GM19043 (cell line): ENCODE measurements at regions not wholly inside any gene's neighbourhood (a gene's known extent, or its start where the extent isn't known, plus 50 kb on each side); places are given as distances from the start of the nearest gene placed in this dataset.
"Not testable (repeated sequence)": the region's sequence is repeated elsewhere in the genome, so short reads cannot be mapped to it uniquely, and the experiment has no call there.

Experiments
- ATAC-seq: cut with Tn5 transposase; IDR thresholded peaks from one replicate; pipeline ENCODE4 v1.9.1; 2021; ENCODE audit warnings: low read depth; ENCODE audit not compliant: unreplicated experiment

- ATAC-seq = peak; percentile 94
Measured at GRCh38 chr21:10325546-10325945, 195.8 kb upstream of the TPTE start.

DNA sequence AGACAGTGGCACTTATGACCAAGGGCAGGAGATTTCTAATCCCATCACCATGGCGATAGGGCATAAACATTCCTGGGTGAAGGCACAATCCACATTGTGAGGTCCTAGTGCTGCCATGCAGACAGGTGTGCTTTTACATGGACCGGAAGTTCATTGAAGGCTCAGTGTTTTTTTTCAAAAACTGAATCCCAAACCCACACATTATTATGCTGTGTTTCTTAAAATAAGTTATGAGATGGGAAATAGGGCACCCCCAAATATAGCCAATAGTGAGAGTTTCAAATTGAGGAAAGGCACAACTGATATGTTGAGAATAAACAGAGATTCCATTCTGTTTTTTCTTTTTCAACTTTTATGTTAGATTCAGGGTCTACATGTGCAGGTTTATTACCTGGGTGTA, 195.2 kb upstream of the TPTE start:
- ATAC-seq = not testable (repeated sequence)

- ATAC-seq = not testable (repeated sequence)
Measured at GRCh38 chr21:10328646-10329045, 192.7 kb upstream of the TPTE start.

GRCh38 chr21:10330641-10331119, 190.7 kb upstream of the TPTE start:
- not testable (repeated sequence) for ATAC-seq

DNA sequence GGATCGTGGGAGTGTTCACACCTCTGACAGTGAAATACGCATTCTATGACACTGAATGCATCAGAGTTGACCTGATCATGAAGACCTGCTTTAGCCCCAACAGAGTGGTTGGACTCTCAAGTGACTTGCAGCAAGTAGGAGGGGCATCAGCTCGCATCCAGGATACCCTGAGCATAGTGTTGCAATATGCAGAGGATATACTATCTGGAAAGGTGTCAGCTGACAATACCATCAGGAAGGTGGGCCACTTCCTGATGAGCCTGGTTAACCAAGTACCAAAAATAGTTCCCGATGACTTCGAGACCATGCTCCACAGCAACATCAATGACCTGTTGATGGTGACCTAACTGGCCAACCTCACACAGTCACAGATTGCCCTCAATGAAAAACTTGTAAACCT, 190.2 kb upstream of the TPTE start:
- ATAC-seq = not testable (repeated sequence)

DNA sequence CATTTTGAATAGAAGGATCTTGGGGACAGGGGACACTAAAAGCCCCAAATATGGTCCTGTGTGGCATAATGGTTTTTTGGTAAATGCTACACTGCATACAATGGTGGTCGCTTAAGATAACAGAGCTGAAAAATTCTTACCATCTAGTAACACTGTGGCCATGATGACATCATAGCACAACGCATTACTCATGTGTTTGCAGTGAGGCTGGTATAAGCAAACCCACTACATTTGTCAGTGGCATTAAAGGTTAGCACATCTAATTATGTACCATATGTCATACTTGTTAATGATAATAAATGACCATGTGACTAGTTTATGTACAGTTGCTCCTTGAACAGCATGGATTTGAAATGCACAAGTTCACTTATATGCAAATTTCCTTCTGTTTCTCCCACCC, 188.4 kb upstream of the TPTE start:
- not testable (repeated sequence) for ATAC-seq

- not testable (repeated sequence) for ATAC-seq
Measured at GRCh38 chr21:10334391-10334790, 187.0 kb upstream of the TPTE start.

- peak; percentile 50 for ATAC-seq
Measured at GRCh38 chr21:10342261-10342956, 179.0 kb upstream of the TPTE start.

DNA sequence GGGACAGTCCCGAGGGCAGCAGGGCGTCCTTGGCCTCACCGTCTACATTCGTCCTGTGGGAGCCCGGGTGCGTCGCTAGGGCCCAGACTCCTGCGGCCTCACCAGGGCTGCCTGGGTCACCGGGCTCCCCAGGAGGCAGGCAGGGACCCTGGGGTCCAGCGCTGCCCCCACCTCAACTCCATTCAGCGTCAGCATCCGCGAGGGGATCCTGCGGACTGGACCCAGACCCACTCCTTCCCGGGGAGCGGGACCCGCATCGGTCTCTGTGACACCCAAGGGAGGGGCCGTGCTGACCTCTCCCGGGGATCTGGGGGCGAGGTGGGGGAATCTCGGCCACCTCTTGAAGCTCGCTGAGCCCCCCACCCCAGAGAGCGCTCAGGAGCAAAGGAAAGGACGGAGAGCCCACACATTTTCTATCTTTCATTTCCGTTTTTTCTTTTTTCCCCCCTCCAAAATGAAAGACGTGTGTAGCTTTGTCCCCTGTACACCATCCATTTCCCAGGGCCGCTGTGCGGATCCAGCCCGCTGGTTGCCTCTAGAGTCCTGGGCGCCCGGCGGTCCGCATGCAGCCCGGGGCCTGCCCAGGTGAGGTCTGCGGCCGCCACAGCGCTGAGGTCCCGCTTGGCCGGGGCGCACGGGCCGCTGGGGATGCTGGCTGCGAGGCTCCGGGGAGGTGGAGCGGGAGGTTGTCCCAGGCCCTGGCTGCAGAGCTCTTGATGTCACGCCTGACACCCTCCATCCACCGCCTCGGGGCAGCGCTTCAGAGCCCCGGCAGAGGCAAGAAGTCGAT, 178.0 kb upstream of the TPTE start:
- ATAC-seq = not testable (repeated sequence)

DNA sequence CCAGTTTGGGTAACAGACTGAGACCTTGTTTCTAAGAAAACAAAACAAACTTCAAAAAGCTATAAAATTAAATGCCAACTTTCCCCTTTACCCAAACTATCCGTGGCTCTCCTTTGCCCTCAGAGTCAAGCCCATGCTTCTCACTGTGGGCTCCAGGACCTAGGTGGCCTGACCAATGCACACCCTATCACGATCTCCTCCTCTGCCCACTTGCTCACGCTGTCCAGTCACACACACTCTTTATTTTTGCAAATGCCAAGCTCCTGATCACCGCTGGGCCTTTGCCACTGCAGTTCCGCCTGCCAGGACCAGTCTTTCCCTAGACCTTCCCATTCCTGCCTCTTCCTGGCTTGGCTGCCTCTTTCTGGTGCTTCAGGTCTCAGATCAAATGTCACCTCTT, 177.1 kb upstream of the TPTE start:
- not testable (repeated sequence) for ATAC-seq

GRCh38 chr21:10345178-10345612, 176.2 kb upstream of the TPTE start:
- not testable (repeated sequence) for ATAC-seq

GRCh38 chr21:10346249-10346648, 175.1 kb upstream of the TPTE start:
- ATAC-seq = not testable (repeated sequence)

- ATAC-seq = not testable (repeated sequence)
Measured at GRCh38 chr21:10346933-10347615, 174.3 kb upstream of the TPTE start.

DNA sequence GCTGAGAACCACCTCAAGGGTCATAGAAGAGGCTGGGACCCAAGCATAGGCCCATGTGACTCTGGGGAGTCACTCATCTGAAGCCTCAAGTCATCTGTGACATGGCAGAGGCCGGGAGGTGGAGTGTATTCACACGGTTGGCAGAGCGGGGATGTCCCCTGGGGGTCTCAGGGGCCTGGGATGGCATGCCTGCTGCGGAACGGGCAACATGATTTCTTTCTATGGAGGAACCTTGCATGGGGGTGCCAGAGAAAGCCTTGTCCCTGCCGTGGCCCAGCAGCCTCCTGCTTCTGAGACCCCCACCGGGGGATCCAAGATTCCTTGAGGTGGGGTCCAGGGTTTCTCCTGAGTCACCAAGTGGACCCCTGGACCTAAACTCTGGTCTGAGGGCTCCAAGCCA, 173.7 kb upstream of the TPTE start:
- not testable (repeated sequence) for ATAC-seq

GRCh38 chr21:10348150-10348549, 173.2 kb upstream of the TPTE start:
- not testable (repeated sequence) for ATAC-seq

DNA sequence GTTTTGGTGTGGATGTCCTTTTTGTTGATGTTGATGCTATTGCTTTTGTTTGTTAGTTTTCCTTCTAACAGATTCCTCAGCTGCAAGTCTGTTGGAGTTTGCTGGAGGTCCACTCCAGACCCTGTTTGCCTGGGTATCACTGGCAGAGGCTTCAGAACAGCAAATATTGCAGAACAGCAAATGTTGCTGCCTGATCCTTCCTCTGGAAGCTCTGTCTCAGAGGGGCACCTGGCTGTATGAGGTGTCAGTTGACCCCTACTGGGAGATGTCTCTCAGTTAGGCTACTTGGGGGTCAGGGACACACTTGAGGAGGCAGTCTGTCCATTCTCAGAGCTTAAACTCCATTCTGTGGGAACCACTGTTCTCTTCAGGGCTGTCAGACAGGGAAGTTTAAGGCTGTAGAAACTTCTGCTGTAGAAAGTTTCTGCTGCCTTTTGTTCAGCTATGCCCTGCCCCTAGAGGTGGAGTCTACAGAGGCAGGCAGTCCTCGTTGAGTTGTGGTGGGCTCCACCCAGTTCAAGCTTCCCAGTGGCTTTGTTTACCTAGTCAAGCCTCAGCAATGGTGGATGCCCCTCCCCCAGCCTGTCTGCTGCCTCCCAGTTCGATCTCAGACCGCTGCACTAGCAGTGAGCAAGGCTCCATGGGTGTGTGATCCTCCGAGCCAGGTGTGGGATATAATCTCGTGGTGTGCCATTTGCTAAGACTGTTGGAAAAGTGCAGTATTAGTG, 166.4 kb upstream of the TPTE start:
- not testable (repeated sequence) for ATAC-seq

DNA sequence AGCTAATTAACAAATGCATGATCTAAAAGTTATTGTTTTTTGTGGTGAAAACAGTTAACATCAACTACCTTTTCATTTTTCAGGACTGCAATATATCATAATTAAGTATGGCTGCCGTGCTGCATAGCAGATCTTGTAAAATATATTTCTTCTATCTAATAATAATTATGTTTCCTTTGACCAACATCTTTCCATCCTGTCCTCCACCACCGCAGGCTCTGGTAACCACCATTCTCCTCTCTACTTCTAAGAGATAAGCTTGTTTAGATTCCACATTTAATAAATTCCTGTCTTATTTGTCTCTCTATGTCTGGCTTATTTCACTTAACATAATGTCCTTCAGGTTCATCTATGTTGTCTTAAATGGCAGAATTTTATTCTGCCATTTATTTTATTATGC, 162.3 kb upstream of the TPTE start:
- ATAC-seq = not testable (repeated sequence)

DNA sequence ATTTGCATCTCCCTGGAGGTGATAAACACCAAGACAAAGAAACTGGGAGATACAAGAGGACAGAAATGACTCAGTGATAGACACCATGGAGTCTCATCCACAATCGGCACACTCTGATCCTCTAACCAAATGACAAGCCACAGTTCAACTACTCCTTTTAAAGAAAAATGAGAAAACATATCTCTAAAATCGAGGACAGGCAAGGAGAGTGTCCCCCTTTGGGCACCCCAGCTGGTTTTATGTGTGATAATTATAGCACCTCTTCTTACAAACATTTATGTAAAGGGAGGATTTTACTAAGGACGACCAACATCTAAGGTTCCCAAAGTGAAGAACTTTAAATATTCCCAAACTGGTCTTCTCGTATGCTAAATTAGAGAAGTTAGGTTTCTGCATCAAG, 161.5 kb upstream of the TPTE start:
- not testable (repeated sequence) for ATAC-seq

DNA sequence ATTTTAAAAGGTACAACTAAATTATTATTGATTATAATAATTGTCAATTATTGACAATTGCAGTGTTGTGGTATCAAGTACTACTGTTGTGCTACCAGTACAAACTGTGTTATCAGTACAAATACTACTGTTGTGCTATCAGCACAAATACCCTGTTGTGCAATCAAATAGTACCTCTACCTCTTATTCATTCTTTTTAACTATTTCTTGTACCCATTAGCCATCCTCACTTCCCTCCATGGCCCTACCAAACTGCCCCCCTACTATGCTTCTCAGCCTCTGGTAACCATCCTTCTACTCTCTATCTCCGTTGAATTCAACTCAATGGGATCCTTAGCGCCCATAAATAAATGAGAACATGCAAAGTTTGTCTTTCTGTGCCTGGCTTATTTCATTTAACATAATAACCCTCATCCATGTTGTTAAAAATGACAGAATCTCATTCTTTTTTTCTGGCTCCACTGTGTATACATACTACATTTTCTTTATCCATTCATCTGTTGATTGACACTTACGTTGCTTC, 160.1 kb upstream of the TPTE start:
- not testable (repeated sequence) for ATAC-seq

- not testable (repeated sequence) for ATAC-seq
Measured at GRCh38 chr21:10362816-10363215, 158.6 kb upstream of the TPTE start.
